ENCODE measurements at regions not wholly inside any gene's neighbourhood (a gene's known extent, or its start where the extent isn't known, plus 50 kb on each side); places are given as distances from the start of the nearest gene placed in this dataset.
A peak's percentile ranks its signal among the peaks of the same experiment; 100 is the strongest.
"Not testable (repeated sequence)": the region's sequence is repeated elsewhere in the genome, so short reads cannot be mapped to it uniquely, and the experiment has no call there.

DNA sequence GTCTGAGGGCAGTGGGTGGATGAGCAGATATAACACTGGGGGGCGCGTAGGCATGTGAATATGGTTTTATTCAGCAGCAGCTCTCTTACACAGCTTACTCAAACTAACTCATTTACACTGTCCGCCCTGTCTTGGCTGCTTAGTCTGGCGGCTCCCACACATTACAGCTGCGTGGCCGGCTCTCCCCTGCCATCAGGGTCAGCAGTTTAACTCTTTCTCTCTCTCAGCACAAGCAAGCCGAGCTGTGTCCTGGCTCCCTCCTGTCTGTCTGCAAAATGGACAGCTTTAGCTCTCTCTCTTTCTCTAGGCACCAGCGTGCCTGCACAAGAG, 1310.1 kb upstream of the RAG2 start:
- no peak for DNase-seq (ENCODE audit: low read depth)

DNA sequence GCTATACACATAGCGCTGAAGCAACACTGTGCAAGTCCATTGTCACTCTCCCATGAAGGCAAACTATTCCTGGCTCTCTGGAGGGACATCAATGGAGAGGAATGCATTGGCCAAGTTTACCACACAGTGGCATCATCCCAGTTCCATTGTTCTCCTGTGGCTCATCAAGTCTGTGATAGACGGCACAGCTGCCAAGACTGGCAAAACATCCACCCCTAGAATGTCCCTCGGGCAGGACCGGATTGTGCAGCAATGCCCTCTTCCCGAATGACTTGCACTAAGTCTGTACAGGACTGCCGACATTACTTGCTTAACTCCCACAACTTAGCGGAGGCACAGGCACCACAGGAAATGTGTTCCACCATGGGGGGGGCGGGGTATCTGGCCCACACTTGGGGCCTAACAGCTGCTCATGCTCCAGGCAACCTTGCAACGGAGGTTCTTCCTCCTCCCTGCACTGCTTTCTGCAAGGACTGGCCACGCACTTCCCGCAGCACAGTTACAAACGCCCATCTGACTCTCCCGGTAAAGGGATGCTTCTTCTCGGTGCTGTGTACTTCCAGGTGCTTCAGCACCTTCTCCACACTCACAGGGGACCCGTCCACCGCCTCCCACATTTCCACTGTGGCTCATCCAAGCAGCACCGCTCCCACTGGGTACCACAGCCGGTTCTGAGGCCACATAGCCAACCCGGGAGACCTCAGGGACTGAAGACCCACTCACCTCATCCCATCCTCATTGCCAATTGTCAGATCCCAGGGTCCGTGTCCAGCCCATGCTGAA, 1309.6 kb upstream of the RAG2 start:
- DNase-seq (ENCODE audit: low read depth), result no peak

DNA sequence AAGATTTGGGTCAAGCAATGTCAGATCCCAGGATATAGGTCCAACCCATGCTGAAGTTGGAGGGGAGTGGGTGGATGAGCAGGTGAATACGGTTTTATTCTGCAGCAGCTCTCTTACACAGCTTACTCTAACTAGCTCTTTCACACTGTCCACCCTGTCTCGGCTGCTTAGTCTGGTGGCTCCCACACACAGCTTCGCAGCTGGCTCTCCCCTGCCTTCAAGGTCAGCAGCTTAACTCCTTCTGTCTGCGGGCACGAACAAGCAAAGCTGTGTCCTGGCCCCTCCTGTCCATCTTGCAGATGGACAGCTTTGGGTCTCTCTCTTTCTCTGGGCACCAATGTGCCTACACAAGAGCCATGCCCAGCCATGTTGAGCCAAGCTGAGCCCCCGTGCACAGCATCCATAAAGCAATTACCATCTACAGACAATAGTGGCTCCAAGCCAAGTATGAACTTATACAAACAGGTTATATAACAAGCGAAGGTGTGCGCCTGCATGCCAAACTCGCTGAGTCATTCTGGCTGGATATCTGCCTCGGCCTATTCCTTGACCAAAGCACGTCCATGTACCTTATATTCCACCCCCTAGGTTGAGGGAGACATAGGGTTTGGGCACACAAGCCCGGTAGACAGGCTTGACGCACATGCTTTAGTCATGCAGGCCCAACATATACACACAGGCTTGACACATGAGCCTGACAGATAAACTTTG, 1307.8 kb upstream of the RAG2 start:
- no peak for DNase-seq (ENCODE audit: low read depth)

DNA sequence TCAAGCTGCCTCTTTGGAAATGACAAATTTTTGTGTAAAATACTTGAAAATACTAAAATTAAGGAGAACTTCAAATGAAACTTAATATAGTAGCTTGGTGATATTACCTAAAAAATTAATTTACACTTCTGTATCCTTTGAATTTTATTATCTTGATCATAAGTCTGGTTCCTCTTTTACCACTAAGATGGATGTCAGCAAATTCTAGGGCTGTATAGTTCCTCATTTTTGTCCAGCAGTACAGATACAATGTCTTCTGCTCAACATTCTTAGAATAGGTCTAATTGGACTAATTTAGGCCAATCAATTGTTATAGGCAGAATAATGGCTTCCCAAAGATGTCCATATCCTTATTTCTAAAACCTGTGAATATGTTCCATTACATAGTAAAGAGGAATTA, 1298.0 kb upstream of the RAG2 start:
- no peak for DNase-seq (ENCODE audit: low read depth)

DNA sequence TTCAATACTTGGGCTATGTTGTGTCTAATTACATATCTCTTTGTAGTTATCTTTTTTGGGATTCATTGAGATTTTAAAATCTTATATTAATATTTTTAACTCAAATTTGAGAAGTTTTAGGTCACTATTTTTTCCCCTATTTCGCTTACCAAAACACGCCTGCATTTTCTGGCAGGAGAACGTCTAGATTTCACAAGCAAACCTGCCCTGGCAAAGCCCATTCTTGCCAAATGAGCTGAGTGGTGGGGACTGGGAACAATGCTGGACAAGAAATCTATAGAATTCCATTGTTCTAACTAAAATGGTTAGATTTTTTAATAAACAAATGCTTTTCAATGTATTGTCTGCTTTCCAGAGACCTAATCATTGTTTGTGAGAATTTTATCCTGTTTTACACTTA, 1283.7 kb upstream of the RAG2 start:
- DNase-seq (ENCODE audit: low read depth), result no peak

DNA sequence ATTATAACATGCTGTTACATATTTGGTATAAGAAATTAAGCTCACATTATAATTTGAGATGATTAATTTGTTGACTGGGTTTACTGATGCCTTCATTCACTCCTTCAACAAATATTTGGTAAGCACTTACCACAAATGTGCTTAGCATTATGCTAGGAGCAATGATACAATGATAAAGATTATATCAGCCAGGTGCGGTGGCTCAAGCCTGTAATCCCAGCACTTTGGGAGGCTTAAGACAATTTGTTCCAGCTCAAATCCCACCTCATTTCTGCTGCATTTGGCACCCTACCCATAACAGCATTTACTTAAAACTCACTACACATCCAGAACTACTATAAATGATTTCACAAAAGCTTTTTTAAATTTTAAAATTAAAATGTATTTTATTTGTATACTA, 1263.6 kb upstream of the RAG2 start:
- DNase-seq (ENCODE audit: low read depth), result no peak

DNA sequence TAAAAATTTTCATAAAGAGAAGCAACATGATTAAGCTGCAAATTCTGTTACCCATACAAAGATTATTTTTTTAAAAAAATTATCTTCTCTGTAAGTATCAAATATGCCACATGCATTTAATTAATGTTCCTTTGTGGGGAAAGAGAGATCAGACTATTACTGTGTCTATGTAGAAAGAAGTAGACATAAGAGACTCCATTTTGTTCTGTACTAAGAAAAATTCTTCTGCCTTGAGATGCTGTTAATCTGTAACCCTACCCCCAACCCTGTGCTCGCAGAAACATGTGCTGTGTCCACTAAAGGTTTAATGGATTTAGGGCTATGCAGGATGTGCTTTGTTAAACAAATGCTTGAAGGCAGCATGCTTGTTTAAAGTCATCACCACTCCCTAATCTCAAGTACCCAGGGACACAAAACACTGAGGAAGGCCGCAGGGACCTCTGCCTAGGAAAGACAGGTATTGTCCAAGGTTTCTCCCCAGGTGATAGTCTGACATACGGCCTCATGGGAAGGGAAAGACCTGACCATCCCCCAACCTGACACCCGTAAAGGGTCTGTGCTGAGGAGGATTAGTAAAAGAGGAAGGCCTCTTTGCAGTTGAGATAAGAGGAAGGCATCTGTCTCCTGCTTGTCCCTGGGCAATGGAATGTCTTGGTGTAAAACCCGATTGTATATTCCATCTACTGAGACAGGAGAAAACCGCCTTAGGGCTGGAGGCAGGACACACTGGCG, 1260.9 kb upstream of the RAG2 start:
- not testable (repeated sequence) for DNase-seq (ENCODE audit: low read depth)

DNA sequence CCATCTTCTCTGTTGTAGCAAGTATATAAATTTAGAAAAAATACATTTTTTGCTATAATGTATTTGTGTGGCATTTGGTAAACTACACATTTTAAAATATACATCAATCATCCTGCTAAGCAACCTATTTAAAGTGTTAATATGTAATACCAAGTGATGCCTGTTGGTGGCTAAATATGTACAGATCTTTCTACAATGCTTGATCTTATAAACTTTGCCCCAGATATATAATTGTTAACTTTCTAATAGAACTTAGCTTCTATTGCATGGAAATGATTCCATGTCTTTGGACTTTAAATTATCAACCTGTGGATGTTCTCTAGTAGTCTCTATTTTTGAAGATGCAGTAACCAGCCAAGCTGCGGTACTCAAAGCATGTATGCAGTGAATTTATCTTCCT, 1260.4 kb upstream of the RAG2 start:
- DNase-seq (ENCODE audit: low read depth), result no peak

DNA sequence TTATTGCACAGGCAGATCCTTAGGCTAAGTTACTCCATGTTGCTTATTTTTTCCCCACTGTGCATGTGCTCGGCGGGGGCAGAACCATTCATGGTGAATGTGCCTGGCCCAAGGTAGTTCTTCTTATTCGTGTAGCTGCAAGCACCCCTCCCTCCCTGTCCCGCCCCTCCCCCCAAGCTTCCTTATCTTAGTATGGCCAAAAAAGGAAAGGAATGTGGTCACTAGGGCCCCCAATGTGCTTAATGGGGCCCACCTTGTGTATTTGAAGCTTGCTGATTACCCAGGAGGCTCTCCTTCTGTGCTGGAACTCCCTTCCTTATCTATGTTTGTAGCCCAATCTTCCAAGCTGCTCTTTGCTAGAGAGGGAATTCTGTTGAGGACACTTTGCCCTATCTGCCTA, 1259.7 kb upstream of the RAG2 start:
- DNase-seq (ENCODE audit: low read depth), result no peak

DNA sequence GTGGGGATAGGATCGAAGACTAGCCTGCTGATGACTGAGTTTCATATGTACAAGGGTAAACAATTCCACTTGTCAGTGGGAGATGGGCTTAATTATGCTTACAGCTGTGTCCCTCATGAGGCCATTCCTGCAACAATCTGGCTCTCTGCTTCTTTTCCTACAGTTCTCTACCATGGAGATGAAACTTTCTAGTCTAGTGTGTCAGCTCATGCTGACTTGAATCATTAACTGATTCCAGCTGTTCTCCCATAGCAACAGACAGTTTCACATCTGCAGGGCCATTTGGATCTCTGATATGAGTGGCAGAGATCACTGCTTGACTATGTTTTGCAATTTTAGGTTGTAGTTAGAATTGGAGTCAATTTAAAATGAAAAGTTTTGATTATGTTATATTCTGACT, 1251.7 kb upstream of the RAG2 start:
- peak; percentile 1 for DNase-seq (ENCODE audit: low read depth)

DNA sequence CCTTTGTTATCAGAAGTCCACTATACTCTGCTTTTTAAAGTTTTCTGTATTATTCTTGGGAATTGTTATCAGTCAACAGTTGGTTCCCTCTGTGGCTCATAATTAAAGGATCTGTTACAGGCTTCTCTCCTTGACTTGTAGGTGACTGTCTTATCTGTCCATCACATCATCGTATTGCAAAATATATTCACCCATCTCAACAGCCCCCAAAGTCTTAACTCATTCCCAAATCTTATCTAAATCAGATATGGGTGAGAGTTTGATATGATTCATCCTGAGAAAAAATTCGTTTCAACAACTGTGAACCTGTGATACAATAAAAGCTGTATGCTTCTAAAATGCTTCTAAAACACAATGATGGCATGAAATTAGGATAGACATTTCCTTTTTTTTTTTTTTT, 1245.6 kb upstream of the RAG2 start:
- DNase-seq (ENCODE audit: low read depth), result no peak

DNA sequence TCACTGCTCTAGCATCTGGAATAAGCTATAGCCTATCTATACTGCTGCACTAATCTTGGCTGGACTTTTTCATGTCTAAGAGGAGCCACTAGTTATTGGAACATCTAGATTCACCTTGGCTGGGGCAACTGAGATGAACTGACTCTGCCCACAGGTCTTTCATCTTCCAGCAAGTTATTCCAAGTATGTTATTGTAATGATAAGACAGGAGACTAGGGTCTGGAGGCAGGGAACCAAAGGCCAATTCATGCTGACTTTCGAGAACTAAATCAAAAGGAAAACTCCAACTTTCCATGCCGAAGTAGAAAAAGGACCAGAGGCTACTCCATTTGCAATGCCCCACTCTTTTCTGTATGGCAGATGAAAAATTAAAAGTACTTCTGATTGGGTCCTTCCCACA, 1243.0 kb upstream of the RAG2 start:
- no peak for DNase-seq (ENCODE audit: low read depth)

DNA sequence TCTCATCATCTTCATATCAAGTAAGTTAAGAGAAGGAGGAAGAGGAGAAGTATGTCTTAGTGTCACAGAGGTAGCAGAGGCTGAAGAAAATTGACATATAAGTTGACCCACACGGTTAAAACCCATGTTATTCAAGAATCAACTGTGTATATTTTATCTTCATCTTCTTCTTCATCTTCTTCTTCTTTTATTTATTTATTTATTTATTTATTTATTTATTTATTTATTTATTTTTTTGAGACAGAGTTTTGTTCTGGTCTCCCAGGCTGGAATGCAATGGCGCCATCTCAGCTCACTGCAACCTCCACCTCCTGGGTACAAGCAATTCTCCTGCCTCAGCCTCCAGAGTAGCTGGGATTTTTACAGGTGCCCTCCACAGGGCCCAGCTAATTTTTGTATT, 1242.3 kb upstream of the RAG2 start:
- not testable (repeated sequence) for DNase-seq (ENCODE audit: low read depth)

DNA sequence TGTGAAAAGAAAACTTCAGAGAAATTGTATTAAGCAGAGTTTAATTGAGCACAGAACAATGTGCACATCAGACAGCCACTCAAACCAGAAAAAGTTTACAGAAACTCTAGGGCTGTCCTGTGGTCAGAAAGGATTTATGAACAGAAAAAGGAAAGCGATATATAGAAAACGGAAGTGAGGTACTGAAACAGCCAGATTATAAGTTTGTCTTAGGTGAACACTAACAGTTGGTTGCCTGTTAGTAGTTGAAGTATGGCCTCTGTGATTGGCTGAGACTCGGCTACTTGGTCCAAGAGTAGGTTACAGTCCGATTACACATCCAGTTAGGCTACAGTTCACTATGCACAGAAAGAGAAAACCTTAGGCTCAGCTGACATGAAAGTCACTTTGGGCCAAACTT, 1232.5 kb upstream of the RAG2 start:
- DNase-seq (ENCODE audit: low read depth), result no peak

DNA sequence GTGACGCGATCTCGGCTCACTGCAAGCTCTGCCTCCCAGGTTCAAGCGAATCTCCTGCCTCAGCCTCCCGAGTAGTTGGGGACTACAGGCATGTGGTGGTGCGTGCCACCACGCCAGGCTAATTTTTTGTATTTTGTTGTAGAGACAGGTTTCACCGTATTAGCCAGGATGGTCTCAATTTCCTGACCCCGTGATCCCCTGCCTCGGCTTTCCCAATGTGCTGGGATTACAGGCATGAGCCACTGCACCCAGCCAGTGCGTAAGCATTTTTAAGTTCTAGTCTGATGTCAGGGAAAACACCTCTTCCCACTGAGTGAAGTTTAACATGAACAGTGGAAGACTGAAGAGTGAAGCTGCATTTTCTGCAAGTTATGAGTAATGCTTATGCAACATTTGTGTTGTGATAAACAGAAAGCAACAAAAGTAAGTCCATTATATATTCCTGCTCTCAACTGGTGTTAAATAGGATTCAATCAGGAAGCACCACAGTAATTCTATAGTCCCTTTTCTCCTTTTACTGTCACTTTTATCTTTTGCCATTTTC, 1219.8 kb upstream of the RAG2 start:
- no peak for DNase-seq (ENCODE audit: low read depth)

DNA sequence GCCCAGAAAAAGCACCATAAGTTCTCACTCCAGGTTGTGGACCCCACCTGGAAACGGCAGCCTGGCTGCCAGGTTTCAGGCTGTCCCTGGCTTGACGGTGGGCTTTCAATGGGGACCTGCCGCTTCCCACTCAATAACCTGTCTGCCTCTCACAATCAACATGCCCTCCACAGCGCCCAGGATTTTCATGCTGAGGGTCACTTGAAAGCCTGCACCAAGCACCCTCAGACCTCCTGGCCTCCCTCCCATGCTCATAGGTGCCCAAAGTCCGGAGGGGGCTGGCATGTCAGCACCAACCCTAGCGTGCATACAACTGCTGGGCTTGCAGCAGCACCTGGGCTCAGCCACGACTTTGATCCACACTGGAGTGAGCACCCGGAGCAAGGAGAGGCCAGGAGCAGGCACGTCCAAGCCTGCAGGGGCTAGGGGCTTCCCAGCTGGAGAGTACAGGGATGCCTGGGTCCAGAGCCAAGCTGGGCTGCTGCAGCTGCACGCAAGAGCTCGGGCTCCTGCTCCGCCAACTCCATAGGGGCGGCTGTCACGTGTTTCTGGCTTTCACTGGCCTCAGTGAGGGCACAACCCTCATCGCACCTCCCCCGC, 1214.3 kb upstream of the RAG2 start:
- DNase-seq (ENCODE audit: low read depth), result no peak

DNA sequence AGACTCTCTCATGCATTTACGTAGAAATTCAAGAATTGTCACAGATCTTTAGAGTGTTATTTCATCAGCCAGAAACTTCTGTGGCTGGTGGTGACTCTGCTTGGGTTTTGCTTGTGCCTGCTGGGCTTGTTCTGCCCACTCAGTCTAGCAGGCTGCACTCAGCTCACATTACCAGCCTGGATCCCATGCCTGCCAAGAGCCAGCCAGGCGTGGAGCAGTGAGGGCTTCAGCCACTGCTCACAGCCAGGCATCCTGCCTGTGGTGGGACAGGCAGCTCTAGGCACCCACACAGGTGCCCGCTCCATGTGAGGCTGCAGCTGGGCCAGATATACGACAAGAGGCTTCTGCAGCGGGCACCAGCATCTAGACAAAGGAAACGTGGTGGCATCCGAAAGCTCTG, 1213.3 kb upstream of the RAG2 start:
- DNase-seq (ENCODE audit: low read depth), result no peak

DNA sequence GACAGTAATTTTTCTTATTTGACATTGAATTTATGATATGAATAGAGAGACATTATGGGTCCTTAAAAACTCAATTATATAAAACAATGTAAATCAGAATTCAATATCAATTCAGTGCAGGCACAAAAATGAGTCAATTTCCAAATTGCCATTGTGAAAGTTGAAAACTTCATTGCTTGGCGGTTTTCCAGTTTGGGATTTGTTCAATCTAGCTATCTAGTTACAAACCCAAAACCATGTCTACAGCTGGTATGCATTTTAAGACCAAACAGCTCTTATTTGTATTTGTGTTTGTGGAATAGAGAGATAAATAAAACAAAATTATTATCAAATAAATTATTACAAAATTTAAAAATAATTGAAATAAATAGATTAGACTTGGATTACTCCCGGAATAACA, 1206.6 kb upstream of the RAG2 start:
- DNase-seq (ENCODE audit: low read depth), result peak; percentile 1

DNA sequence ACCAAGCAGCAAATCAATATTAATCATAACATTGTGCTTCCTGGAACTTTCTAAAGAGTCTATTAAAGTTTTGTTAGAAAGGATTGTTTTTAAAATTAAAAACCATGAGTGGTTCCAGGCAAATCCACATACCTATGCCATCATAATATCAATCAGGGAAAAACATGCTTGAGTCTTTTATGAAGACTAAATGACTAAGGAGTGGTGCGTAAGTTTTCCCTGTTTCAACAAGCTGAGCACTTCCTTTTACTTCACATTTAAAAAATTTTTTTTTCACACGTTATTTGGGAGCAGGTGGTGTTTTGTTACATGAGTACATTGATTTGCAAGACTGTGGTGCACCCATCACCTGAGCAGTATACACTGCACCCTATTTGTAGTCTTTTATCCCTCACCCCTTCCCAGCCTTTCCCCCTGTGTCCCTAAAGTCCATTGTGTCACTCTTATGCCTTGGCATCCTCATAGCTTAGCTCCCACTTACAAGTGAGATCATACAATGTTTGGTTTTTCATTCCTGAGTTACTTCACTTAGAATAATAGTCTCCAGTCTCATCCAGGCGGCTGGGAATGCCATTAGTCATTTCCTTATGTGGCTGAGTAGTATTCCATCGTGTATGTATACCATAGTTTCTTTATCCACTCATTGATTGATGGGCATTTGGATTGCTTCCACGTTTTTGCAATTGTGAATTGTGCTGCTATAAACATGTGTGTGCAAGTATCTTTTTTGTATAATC, 1190.3 kb upstream of the RAG2 start:
- DNase-seq (ENCODE audit: low read depth), result peak; percentile 96

DNA sequence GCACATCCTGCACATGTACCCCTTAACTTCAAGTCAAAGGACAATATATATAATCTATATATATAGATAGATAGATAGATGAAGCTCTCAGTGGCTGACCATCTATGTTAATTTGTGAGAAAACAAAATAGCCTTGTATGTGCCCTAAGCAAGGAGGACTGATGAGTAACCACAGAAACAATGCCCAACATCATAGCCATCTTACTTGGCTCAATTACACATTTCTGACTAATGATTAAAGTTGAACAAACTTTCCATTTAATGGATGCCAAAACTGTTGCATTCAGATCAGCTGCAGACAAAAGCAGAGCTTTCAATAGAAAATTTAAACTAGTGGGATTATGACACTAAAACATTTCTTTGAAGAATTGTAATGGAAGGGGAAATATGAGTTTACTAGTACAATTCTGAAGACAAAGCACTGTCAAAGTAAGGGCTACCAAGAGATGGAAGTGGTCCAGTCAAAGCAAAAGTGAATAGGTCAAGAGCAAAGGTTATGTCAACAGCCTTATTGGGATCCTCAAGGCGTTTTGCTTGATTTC, 1188.2 kb upstream of the RAG2 start:
- peak; percentile 89 for DNase-seq (ENCODE audit: low read depth)

DNA sequence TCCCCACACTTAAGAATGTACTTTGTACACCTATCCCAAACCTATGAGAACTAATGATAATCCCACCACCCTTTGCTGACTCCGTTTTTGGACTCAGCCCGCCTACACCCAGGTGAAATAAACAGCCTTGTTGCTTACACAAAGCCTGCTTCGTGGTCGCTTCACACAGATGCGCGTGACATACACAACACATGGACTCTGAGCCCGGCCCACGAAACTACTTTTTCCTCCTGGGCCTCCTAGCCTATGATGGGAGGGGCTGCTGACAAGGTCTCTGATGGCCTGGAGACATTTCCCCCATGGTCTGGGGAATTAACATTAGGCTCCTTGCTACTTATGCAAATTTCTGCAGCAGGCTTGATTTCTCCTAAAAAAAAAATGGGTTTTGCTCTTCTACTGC, 1176.4 kb upstream of the RAG2 start:
- no peak for DNase-seq (ENCODE audit: low read depth)

DNA sequence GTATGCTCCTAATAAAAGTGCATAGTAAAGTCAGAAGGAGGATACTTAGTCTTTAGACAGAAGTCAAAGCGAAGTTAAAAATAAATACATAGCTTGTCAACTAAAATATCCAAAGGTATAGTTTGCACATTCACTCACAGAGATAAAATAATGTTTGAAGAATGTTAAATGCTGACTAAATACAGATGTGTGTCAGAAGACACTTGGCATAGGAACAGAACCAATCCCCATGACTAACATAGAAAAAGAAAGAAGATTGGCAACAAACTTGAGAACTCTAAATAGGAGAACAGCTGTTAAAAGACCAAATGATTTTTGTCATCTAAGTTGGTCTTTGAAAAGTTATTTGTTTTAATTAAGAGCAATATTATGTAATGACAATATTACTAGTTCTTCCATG, 1172.1 kb upstream of the RAG2 start:
- peak; percentile 39 for DNase-seq (ENCODE audit: low read depth)

All from EH (cell line).